8988T (cell line): ENCODE measurements at regions not wholly inside any gene's neighbourhood (a gene's known extent, or its start where the extent isn't known, plus 50 kb on each side); places are given as distances from the start of the nearest gene placed in this dataset.
"Not testable (repeated sequence)": the region's sequence is repeated elsewhere in the genome, so short reads cannot be mapped to it uniquely, and the experiment has no call there.

ENCODE experiments used
- DNase-seq: peaks from one replicate; pipeline ENCODE4 v3.0.0; 2011

GRCh38 chr11:29612423-29612822, 404.4 kb downstream of the KCNA4 start:
- no peak for DNase-seq

- DNase-seq = no peak
Measured at GRCh38 chr11:29606330-29607031, 410.3 kb downstream of the KCNA4 start.

- DNase-seq = not testable (repeated sequence)
Measured at GRCh38 chr11:29600151-29600575, 416.7 kb downstream of the KCNA4 start.

DNA sequence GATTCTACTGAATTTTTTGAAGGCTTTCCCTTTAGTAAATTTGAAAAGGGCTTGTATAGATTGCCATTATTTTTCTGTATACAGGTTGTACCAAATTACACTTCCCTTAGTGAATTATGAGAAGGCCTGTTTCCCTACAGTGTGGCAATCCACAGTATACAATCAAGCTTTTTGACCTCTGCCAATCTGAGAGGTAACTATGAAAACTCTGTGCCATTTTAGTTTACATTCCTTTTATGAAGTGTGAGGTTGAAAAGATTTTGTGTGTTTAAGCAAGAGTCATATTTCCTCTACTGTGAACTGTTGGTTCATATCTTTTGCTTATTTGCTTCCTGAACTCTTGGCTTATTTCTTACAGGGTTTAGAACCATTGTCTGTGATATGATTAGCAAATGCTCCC, 432.5 kb downstream of the KCNA4 start:
- no peak for DNase-seq

GRCh38 chr11:29578806-29579205, 438.0 kb downstream of the KCNA4 start:
- no peak for DNase-seq

- no peak for DNase-seq
Measured at GRCh38 chr11:29564486-29564885, 452.3 kb downstream of the KCNA4 start.

- no peak for DNase-seq
Measured at GRCh38 chr11:29562183-29562582, 454.6 kb downstream of the KCNA4 start.

DNA sequence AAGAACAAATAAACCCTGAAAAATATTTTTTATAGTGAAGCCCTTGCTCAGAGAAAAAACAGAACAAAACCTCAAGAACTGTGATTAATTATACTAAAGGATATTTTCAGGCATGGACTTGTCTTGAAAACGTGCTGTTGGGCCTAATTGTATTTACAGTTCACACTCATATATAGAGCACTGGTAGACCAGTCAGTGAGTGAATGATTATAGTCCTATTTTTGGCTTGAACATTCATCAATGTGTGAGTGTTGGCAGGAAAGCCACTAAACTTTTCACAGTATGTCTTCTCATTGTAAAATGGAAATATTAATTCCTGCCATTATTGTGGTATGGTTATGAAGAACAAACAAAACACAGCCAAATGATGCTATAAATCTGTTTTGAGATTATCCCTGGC, 462.8 kb downstream of the KCNA4 start:
- no peak for DNase-seq

DNA sequence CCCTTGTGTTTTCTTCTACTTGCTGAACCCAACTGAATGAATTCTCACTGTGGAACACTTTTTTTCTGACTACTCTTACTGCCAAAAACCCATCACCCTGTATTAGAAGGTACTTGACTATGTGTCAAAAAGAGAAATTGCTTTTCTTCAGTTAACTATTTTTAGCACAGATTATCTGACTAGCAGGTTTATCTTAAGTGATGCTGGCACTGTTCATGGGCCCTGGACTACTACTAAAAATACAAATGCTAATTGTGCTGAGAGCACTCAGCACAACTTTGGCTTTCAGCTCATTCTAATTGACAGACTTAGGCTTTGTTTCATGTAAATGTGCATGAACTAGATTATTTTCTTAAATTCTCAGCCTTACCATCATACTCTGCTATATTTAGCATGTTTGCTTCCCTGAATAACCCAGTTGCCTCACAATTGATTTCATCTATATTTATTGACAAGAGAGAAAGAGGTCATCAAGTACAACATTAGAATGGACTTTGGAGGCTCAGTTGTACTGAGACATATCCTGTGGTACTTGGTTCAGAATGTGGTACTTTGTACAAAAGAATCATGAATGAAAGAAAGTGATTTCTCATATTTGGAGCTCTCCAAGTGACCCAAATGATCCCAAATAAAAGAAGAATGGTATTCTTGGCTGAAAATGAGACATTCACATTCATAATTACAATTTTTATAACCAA, 478.3 kb downstream of the KCNA4 start:
- no peak for DNase-seq

GRCh38 chr11:29534836-29535235, 482.0 kb downstream of the KCNA4 start:
- no peak for DNase-seq

DNA sequence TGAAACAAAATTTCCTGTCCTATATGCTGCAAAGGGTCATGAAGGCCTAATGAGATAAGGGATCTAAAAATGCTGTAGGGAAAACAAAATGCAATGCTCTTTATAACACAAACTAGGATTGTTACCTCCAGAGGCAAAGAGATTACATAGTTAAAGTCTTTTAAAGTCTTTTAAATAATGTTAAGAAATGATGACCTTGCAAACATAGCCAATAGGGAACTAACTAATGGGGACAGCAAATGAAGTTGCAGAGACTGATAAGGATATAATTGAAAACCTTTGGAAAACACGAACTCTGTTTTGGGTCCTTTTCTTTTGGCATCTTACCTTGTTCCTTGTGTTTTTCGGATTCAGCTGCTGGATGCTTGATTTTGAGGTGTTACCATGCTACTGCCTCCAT, 485.9 kb downstream of the KCNA4 start:
- no peak for DNase-seq

DNA sequence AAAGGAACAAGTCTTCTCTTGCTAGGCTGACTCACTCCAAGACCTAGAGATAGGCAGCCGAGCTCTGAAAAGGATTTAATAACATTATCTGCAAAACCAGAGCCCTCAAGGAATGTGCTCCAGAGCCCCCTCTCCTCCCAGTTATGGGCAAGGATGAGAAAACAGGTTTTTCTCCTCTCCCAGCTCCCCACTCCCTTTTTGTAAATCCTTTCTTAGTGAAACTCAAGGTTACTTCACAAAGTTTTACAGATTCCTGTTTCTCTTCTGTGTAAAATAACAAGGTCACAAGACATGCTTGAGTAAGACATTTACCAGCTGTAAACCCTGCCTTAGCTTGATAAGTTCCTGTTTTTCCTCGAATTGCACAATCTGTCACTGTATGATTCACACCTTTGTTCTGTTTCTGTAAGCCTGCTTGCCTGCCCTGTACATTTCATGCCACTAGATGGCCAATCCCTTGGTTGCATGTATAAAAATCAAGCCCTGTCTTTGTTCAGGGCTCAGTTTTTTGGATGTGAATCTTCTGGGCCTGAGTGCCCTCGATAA, 489.4 kb downstream of the KCNA4 start:
- no peak for DNase-seq

GRCh38 chr11:29518389-29519174, 498.2 kb downstream of the KCNA4 start:
- DNase-seq = no peak

- DNase-seq = no peak
Measured at GRCh38 chr11:29511394-29511793, 505.4 kb downstream of the KCNA4 start.

GRCh38 chr11:29507376-29507775, 509.5 kb downstream of the KCNA4 start:
- no peak for DNase-seq

DNA sequence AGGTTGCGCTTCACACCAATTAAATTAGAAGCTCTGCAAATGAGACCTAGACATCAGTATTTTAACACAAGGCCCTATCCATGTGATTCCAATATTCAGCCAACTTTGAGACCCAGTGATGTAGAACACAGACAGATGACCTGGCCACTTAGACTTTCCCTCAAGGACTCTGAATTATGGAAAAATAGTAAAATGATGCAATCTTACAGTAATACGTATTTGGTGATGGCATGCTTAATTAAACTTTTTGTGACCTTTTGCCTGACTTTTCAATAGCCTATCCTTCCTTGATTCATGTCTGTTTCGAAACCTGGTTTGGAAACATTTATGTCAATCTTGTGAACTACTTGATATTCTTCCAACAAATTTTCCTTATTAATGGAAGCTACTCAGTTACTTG, 521.2 kb downstream of the KCNA4 start:
- DNase-seq = no peak

DNA sequence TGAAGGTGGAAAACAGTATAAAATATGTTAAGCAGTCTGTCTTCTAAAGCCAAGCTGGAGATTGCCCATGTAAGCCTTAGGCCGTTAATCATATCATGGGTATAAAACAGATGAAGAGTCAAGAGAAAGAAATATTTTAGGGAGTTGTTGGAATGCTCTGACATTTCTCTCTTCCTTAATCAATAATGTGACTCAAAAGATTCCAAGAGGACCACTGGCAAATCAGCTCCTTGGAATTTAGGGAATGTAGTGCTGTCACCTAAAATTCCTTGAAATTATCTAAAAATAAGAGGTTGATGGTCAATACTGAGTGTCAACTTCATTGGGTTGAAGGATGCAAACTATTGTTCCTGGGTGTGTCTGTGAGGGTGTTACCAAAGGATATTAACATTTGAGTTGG, 525.9 kb downstream of the KCNA4 start:
- DNase-seq = no peak

DNA sequence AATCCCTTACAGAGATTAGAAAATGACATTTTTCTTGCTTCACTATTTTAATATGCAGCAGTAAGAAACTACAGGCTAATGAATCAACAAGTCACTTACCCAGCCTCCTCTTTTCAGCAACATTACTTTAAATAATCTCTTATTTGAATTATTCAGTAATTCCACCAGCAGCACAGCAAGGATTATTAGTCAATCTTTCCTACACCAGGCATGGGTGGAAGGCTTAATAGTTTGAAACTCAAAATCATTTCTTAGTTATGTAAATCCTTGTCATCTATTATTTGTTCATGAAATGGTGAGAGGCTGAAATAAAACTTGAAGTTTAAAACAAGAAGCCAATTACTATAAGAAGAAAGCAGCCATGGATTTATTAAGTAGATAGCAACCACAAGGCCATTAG, 530.5 kb downstream of the KCNA4 start:
- no peak for DNase-seq

GRCh38 chr11:29485641-29486040, 531.2 kb downstream of the KCNA4 start:
- no peak for DNase-seq

DNA sequence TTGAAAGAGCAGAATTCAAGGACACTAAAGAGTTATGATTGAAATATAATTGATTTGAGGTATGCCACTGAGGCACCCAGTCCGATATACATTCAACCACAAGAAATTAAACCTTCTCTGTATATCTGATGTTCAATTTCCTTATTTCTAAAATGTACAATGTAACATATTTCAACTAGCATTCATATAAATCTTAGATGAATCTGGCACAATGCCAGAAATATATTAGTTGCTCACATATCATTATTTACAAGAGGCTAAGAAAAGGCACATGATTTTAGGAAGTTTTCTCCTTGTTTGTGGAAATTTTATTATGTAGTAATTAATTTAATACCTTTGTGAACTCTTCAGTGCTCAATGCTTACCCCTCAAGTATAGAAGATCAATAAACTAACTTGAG, 532.3 kb downstream of the KCNA4 start:
- DNase-seq = no peak

DNA sequence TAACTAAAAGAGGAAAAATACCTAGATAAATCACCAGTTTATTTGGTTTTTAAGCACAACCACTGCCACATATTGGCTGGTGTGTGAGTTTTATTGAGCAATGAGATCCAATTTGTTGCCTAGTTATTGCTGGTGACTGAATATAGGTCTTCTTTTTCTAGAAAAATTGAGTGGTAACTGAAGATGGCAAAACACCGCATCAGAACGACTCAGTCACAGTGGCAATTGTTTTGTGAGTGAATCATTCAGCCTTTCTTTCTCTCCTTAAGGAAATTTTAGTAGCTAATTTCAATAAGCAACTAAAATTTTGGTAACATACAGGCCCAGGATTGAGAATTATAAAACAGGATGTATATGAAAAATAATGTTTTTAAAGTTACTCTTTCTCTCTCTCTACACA, 533.0 kb downstream of the KCNA4 start:
- DNase-seq = no peak

DNA sequence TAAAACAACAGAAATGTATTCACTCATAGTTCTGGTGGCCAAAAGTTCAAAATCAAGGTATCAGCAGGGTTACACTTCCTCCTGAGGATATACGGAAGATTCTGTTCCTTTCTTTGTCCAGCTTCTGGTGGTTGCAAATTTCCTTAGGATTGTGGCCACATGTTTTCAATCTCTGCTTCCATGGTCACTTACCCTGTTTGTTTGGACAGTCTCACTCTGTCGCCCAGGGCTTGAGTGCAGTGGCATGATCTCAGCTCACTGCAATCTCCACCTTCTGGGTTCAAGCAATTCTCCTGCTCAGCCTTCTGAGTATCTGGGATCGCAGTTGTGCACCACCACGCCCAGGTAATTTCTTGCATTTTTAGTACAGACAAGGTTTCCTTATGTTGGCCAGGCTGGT, 534.3 kb downstream of the KCNA4 start:
- no peak for DNase-seq

DNA sequence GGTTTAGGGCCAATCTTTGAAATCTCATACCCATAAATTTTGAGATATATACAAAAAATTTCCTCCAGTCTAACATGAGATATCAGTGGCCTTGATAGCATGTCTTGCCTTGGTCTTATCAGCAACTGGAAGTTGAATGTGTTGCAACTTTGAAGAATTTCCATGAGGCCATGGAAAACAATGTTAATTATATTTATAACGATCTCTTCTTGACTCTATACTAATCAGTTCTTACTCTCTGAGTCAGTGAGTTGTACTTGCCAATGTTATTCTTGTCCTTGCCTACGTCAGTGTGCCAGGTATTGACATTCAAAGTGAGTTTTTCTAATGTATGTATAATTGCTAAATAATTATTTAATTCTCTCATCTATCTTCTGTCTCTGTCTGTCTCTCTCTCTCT, 535.1 kb downstream of the KCNA4 start:
- no peak for DNase-seq

- no peak for DNase-seq
Measured at GRCh38 chr11:29480981-29481380, 535.8 kb downstream of the KCNA4 start.
